HFFc6 (cell line): ENCODE measurements at regions not wholly inside any gene's neighbourhood (a gene's known extent, or its start where the extent isn't known, plus 50 kb on each side); places are given as distances from the start of the nearest gene placed in this dataset.

Experiments used
- DNase-seq: peaks from one replicate; pipeline ENCODE4 v3.0.0-alpha.2; 2018
- H3K27ac Mint-ChIP-seq: 2 replicates; pipeline ENCODE4 v1.8.0; 2020; ENCODE audit warnings: mild to moderate bottlenecking, mixed read lengths
- H3K27me3 Mint-ChIP-seq: 2 replicates; pipeline ENCODE4 v1.8.0; 2021; ENCODE audit warnings: mild to moderate bottlenecking, moderate library complexity, mixed read lengths; ENCODE audit not compliant: insufficient read depth
- H3K36me3 Mint-ChIP-seq: 2 replicates; pipeline ENCODE4 v1.8.0; 2021; ENCODE audit warnings: low read depth, mixed read lengths
- H3K4me1 Mint-ChIP-seq: 2 replicates; pipeline ENCODE4 v1.8.0; 2020; ENCODE audit warnings: low read depth, mixed read lengths
- H3K4me3 Mint-ChIP-seq: 2 replicates; pipeline ENCODE4 v1.8.0; 2020; ENCODE audit warnings: mild to moderate bottlenecking, moderate library complexity, mixed read lengths
- H3K9me3 Mint-ChIP-seq: 2 replicates; pipeline ENCODE4 v1.8.0; 2020; ENCODE audit warnings: mild to moderate bottlenecking, mixed read lengths
- CTCF ChIP-seq: fragments of 200-600 bp; sonication (generic); IDR thresholded peaks from 2 replicates; pipeline ENCODE4 v1.5.0; 2021; ENCODE audit warnings: antibody characterized with exemption, mild to moderate bottlenecking

GRCh38 chr7:41292487-41292886 lies 410.4 kb downstream of the INHBA start:
- Mint-ChIP-seq H3K4me1 (no peaks in the 10 kb centered on the region), H3K27ac (no peak overlapping the region), H3K36me3 (no peaks in the 10 kb centered on the region), H3K27me3 (no peaks in the 10 kb centered on the region; the same call in 1 of the 2 replicates), H3K4me3 (no peak overlapping the region), H3K9me3 (no peaks in the 10 kb centered on the region)
- no peak for TF ChIP-seq CTCF
- DNase-seq: no peak

DNA sequence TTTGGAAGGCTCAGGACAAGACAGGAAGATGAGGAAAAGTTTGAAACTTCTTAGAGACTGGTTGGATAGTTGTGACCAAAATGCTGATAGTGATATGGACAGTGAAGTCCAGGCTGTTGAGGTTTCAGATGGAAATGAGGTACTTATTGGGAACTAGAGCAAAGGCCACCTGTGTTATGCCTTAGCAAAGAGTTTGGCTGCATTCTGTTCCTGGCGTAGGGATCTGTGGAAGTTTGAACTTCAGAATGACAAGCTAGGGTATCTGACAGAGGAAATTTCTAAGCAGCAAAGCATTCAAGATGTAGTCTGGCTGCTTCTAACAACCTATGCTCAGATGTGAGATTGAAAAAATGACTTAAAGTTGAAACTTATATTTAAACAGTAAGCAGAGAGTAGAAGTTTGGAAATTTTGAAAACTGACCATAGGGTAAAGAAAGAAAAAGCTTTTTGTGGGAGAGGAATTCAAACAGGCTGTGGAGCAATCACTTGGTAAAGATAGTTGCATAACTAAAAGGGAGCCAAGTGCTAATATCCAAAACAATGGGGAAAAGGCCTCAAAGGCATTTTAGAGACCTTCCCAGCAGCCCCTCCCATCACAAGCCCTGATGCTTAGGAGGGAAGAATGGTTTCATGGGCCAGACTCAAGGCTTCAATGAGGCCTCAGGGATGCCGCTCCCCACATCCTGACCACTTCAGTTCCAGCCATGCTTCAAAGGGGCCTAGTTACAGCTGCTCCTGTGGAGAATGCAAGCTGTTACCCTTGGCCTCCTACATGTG lies 415.1 kb downstream of the INHBA start:
- DNase-seq: no peak
- H3K27ac Mint-ChIP-seq: no peak overlapping the region
- no peaks in the 10 kb centered on the region for H3K36me3 Mint-ChIP-seq
- H3K4me1 Mint-ChIP-seq: no peaks in the 10 kb centered on the region
- no peak overlapping the region for H3K4me3 Mint-ChIP-seq
- H3K27me3 Mint-ChIP-seq: peaks cover 4% of the 10 kb centered on the region
- no peaks in the 10 kb centered on the region for H3K9me3 Mint-ChIP-seq
- TF ChIP-seq CTCF: no peak

- Mint-ChIP-seq H3K4me1 (no peaks in the 10 kb centered on the region), H3K27me3 (peaks cover 5% of the 10 kb centered on the region), H3K9me3 (no peaks in the 10 kb centered on the region), H3K4me3 (no peak overlapping the region), H3K36me3 (no peaks in the 10 kb centered on the region), H3K27ac (no peak overlapping the region)
- no peak for TF ChIP-seq CTCF
- DNase-seq: no peak
These were observed 422.4 kb downstream of the INHBA start for GRCh38 chr7:41280491-41280890.

GRCh38 chr7:41277561-41277960 lies 425.3 kb downstream of the INHBA start:
- Mint-ChIP-seq H3K27me3 (peaks cover 6% of the 10 kb centered on the region; the same call in 1 of the 2 replicates), H3K27ac (no peak overlapping the region), H3K36me3 (no peaks in the 10 kb centered on the region), H3K4me3 (no peak overlapping the region), H3K9me3 (no peaks in the 10 kb centered on the region), H3K4me1 (no peaks in the 10 kb centered on the region)
- no peak for TF ChIP-seq CTCF
- DNase-seq: no peak

GRCh38 chr7:41275255-41275654 lies 427.6 kb downstream of the INHBA start:
- Mint-ChIP-seq H3K36me3 (no peaks in the 10 kb centered on the region), H3K4me1 (no peaks in the 10 kb centered on the region), H3K9me3 (no peaks in the 10 kb centered on the region), H3K27me3 (peaks cover 6% of the 10 kb centered on the region; the same call in 1 of the 2 replicates), H3K27ac (no peak overlapping the region), H3K4me3 (no peak overlapping the region)
- no peak for DNase-seq
- TF ChIP-seq CTCF: no peak
